Activated CD4-positive, alpha-beta T cell treated with anti-CD3 and anti-CD28 coated beads, Interleukin-2, amount 50 U/mL, for 16 hours (primary cell): ENCODE measurements at regions not wholly inside any gene's neighbourhood (a gene's known extent, or its start where the extent isn't known, plus 50 kb on each side); places are given as distances from the start of the nearest gene placed in this dataset.

Source experiments
- DNase-seq: peaks from one replicate; pipeline ENCODE4 v3.0.0-alpha.2; 2020

- DNase-seq: no peak
Measured at GRCh38 chr14:59081720-59082119, 106.7 kb upstream of the DAAM1 start.

- DNase-seq: no peak
Measured at GRCh38 chr14:59085207-59085739, 103.2 kb upstream of the DAAM1 start.

GRCh38 chr14:59086241-59086882 is 102.1 kb upstream of the DAAM1 start:
- DNase-seq: no peak

DNA sequence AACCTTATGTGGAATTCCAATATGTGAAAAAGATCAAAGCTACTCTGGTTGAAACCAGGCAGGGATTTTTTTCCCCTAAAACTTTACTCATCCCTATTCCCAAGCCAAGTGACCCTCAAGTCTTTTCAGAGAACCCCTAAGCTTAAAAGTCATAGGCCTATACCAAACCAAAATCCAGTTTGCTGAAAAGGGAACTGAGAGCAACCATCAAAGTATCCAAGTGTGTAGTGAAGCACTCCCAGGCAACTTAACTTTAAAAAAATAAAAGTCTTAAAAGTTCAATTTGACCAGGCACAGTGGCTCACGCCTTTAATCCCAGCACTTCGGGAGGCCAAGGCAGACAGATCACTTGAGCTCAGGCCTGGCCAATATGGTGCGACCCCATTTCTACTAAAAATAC is 101.2 kb upstream of the DAAM1 start:
- no peak for DNase-seq

DNA sequence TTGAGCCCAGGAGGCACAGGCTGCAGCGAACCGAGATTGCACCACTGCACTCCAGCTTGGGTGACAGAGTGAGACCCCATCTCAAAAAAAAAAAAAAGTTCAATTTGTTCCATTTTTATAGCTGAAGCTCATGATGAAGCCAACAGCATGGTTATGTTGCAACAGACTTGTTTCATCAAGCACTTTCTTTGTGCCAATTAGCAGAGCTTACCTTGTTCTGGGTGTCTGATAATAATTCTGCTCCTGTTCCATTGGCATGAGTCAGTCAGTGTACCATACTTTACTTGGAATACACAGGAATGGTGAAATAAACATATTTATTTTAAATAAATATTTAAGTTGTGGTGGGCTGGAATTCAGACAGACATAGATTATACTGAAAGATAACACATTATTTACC is 100.8 kb upstream of the DAAM1 start:
- DNase-seq: no peak

DNA sequence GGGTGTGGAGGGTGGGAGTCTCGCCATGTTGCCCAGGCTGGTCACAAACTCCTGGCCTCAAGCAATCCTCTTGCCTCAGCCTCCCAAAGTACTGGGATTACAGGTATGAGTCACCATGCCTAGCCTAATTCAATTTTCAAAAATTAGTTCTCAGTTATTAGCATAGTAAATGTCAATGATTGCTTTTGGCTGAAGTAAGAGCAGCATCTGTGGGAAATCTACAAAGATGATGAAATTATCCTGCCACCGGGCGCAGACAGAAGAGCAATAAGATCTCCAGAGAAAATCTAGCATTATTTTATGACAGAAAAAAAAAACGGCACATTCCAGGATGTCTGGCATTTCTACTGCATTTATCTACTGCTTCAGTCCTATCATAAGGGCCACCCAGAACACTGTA is 97.9 kb upstream of the DAAM1 start:
- DNase-seq: no peak

DNA sequence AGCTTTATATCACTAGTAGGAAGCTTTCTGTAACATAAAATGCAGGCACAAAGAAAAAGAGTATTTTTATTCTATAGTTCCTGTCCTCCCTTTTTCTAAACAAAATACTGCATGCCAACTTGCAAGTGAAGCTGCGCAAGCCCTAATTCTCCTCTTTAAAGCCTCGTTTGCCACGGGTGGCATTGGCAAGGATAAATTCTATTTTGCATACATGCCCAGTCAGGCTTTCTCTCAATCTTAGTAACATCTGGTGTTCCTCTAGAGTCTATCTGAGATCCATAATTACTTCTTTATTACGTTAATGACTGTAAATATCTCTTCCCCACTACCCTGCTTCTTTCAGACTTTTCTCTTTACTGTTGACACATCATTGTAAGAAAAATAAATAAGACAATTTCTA is 97.1 kb upstream of the DAAM1 start:
- DNase-seq: no peak

GRCh38 chr14:59091976-59092375 is 96.5 kb upstream of the DAAM1 start:
- DNase-seq: no peak

GRCh38 chr14:59093902-59094301 is 94.6 kb upstream of the DAAM1 start:
- no peak for DNase-seq

- DNase-seq: no peak
Measured at GRCh38 chr14:59096303-59096702, 92.2 kb upstream of the DAAM1 start.

- no peak for DNase-seq
Measured at GRCh38 chr14:59097681-59098080, 90.8 kb upstream of the DAAM1 start.

GRCh38 chr14:59098377-59098776 is 90.1 kb upstream of the DAAM1 start:
- no peak for DNase-seq

- no peak for DNase-seq
Measured at GRCh38 chr14:59100205-59100604, 88.3 kb upstream of the DAAM1 start.

DNA sequence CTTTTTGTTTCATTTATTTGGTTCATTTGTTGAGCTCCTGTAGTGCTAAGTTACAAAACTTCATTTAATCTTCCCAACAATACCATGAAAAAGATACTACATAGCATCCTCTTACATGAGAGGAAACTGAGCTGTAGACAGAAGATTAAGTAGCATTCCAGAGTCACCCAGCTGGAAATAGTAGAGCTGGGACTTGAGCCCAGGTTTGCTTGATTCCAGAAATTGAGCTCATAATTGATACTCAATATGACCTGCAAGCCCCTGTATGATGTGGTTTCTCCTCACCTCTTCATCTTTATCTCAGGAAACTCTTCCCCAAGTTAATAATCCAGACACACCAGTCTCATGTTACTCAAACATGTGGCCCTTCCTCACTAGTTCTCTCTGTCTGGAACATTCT is 87.0 kb upstream of the DAAM1 start:
- no peak for DNase-seq

GRCh38 chr14:59103396-59103795 is 85.1 kb upstream of the DAAM1 start:
- DNase-seq: no peak

DNA sequence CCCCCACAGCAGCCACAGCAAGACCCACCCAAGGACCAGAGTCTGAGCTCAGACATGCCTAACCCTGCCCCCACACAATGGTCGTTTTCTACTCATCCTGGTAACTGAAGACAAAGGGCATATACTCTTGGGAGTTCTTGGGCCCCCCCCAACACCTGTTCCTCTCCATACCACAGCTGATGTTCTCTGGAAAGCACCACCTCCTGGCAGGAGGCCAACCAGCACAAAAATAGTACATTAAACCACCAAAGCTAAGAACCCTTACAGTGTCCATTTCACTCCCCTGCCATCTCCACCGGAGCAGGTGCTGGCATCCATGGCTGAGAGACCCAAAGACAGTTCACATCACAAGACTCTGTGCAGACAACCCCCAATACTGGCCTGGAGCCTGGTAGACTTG is 80.6 kb upstream of the DAAM1 start:
- no peak for DNase-seq

DNA sequence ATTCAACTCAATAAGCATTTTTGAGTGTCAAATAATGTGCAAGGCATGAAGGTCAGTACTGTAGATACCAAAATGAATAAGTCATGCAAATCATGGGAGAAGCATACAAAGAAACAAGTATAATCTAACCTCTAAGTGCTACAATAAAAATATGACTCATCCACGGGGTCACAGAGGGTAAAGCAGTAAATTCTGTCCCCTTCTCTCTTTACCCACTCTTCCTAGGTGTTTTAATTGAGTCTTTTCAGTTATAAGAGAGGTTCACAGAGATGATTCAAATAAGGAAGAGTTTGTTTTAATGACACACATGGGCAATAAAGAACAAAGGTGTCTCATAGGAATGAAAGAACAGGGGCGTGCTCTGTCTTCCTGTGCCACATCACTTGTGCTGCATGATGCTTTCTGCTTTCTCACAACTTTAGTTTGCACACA is 71.5 kb upstream of the DAAM1 start:
- no peak for DNase-seq

DNA sequence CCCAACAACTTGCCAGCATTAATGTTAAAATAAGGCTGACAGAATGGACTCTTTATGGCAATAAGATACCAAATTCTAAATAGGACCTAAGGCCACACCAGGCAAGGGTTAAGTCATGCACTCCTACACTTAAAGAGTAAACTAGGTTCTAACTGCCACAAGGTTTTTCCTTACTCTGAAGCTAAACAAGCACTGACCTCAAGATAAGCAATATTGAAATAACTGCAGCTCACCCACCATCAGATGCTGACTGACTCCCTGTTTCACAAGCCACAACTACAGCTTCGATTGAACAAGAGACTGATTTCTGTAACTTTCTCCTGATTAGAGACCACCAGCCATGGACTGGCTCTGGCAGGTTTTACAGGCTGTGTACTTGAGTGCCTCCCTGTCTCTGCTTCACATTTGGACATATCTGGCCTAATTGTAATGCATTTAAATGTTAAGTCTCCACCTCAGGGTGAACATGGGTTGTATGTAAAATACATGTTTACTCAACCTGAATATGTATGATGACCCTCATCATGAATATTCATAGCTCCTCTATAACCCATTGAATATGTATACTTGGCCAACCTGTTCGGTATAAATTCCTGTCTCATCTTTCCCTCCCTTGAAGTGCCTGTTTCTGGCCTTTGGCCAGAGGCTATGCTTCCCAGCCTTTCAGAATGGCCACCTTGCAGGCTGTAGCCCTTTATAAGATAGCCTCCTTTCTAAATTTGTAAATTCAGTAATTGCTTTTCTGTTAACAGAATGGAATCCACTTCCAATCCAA is 70.5 kb upstream of the DAAM1 start:
- DNase-seq: no peak

DNA sequence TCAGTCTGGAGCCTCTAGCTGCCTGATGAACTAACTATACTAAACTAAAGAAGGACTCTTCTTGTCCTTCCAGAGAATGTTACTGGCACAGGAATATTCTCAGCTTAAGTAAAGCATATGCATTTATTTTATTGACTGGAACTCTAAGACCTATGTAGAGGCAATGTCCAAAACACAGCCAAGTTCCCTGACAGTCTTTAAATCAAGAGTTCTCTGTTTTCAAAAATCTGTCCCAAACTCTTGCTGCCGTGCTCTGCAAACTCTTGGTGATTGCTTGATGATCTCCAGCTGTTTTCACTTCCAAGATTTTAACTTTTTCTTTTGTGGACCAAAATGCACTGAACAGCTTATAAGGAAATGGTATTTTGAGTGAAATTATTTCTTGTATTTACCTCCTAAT is 67.5 kb upstream of the DAAM1 start:
- no peak for DNase-seq

- no peak for DNase-seq
Measured at GRCh38 chr14:59123531-59123930, 64.9 kb upstream of the DAAM1 start.

- DNase-seq: no peak
Measured at GRCh38 chr14:59123975-59124374, 64.5 kb upstream of the DAAM1 start.

DNA sequence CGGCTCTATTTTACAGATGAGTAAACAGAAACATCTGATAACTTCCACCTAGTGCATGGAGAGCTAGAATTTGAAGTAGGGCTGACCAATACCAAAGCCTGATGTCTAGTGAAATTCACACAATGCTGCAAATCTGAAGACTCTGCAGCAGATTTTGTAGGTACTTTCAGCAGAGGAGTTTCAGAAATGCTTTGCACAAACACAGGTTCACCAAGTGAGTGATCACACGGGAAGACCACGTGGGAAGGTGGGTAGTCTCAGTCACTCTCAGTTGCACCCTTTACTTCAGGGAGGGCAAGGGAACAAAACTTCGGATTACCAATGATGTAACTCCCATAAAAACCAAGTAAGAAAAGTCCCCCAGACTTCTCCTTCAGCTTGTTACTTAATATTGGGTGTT is 63.3 kb upstream of the DAAM1 start:
- DNase-seq: no peak

GRCh38 chr14:59126714-59127436 is 61.6 kb upstream of the DAAM1 start:
- DNase-seq: peak; percentile 57

DNA sequence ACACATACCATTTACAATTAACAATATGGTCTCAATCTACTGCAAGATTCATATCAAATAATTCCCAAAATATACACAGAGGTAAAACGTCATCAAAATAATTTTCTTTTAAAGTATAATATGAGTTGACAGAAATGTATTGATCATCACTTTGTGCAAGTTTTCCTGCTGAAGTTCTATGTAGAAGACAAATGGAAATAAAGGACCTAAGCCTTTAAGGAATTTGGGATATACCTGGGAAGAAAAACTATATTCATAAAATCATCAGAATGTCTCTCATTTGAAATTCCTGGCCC is 61.1 kb upstream of the DAAM1 start:
- DNase-seq: no peak
